ENCODE measurements at regions not wholly inside any gene's neighbourhood (a gene's known extent, or its start where the extent isn't known, plus 50 kb on each side); places are given as distances from the start of the nearest gene placed in this dataset.
A peak's percentile ranks its signal among the peaks of the same experiment; 100 is the strongest.

GRCh38 chr6:165077876-165078275 is 231.5 kb downstream of the C6orf118 start:
- DNase-seq, result no peak

DNA sequence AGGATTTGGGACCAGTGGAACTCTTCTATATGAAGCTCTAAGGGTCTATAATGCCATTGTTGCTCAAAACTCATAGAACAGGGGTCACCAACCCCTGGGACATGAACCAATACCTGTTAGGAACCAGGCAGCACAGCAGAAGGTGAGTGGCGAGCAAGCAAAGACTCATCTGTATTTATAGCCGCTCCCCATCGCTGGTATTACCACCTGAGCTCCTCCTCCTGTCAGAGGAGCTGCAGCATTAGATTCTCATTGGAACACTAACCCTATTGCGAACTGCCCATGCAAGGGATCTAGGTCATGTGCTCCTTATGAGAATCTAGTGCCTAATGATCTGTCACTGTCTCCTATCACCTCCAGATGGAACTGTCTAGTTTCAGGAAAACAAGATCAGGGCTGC is 237.5 kb downstream of the C6orf118 start:
- no peak for DNase-seq

DNA sequence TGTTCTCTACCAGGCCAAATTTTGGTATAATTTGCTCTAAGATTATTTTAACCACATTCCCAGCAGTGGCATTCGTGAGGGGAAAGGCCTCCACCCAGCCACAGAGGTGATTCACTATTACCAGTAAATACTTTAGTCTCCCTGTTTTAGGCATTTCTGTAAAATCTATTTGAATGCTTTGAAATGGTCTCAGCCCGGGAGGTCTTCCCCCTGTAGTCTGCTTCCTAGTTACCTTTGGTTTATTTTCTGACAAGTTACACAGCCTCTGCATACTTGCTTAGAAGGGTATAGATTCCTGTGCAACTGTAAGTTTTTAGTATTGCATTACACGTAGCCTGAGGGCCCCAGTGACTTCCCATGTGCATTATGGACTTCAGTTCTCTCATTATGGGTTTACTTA is 248.7 kb downstream of the C6orf118 start:
- no peak for DNase-seq

DNA sequence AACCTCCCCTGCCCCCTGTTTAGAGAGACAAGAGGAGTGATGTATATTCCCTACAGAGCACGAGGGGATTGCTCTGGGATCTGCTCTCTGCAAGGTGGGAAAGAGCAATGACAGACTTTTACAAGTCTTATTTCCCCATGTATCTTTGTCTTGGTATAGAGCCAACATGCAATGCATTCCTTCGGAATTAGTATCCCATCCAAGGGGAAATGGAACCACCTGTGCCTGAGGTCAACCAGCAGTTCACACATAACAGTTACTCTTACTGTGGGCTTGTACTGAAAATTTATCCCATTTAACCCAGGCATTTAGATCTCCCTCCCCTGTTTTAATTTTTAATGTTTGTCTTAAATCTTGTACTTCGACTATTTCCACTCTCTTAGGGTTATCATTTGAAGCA is 250.4 kb downstream of the C6orf118 start:
- no peak for DNase-seq

DNA sequence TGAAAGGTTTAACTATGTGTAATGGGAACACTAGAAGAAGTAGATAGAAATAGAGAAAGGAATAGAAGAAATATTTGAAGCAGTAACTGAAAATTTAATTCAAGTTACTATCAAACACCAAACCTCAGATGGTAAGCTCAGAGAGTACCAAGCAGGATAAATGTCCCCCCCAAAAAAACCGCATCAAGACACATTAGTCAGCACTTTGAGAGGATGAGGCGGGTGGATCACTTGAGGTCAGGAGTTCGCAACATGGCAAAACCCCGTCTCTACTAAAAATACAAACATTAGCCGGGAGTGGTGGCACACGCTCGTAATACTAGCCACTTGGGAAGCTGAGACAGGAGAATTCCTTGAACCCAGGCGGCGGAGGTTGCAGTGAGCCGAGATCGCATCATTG is 253.1 kb downstream of the C6orf118 start:
- DNase-seq, result no peak

- no peak for DNase-seq
These were observed 254.2 kb downstream of the C6orf118 start for GRCh38 chr6:165055231-165055630.

GRCh38 chr6:165052561-165053480 is 256.6 kb downstream of the C6orf118 start:
- DNase-seq, result no peak

DNA sequence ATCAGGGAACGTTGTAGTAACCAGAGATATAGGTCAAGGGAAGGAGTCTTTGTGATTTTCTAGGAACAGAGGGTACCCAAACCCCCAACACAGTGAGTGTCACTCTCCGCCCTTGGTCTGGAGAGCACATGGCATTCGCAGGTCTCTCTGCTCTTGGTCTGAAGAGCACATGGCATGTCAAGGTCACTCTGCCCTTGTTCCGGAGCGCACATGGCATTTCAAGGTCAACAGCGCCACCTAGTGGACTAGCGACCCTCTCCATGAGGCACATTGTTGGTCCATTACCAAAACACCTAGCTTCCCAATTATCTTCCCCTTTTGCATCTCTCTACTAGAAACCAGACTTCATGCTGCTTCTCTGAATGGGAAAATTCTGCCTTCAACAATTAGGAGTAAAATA is 260.0 kb downstream of the C6orf118 start:
- DNase-seq, result peak in 2 of 3 experiments; percentile 17 to 57

- no peak for DNase-seq
These were observed 261.5 kb downstream of the C6orf118 start for GRCh38 chr6:165047952-165048351.

DNA sequence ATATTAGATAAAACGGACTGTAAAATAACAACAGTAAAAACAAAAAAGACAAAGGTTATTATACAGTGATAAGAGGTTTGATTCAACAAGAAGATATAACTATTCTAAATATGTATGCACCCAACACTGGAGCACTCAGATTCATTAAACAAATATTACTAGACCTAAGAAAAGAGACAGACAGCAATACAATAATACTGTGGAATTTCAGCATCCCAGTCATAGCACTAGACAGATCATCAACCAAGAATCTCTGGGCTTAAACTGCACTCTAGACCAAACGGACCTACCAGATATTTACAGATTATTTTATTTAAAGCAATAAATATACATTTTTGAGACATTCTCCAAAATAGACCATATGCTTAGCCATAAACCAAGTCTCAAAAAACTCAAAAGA is 263.8 kb downstream of the C6orf118 start:
- no peak for DNase-seq

GRCh38 chr6:165042912-165043311 is 266.5 kb downstream of the C6orf118 start:
- DNase-seq, result no peak

DNA sequence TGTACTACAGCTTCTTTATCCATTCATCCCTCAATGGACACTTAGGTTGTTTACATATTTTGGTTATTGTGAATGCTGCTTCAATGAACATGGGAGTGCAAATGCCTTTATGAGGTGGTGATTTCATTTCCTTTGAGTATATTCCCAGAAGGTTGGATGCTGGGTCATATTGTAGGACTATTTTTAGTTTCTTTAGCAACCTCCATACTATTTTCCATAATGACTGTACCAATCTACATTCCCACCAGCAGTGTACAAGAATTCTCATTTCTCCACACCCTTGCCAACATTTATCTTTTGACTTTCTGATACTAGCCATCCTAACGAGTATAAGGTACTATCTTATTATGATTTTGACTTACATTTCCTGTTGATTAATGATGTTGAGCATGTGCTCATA is 269.0 kb downstream of the C6orf118 start:
- no peak for DNase-seq

- no peak for DNase-seq
These were observed 275.1 kb downstream of the C6orf118 start for GRCh38 chr6:165034271-165034741.

DNA sequence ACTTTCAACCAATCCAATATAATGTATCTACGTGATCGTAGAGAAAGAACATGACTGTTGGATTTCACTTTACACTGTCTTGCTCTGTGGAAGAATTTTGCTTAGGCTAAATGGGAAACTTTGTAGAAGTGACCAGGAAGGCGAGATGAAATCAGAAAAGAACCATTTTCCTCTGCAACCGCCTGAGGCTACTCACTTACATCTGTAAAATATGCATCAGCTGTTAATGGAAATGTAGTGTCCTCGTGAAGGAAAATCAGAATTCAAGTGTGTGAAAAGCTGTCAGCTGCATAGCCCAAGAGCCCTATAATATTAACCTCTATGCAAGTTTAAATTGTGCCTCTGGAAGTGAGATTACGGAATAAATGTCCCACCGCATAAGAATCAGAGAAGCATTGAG is 277.9 kb downstream of the C6orf118 start:
- DNase-seq, result no peak

DNA sequence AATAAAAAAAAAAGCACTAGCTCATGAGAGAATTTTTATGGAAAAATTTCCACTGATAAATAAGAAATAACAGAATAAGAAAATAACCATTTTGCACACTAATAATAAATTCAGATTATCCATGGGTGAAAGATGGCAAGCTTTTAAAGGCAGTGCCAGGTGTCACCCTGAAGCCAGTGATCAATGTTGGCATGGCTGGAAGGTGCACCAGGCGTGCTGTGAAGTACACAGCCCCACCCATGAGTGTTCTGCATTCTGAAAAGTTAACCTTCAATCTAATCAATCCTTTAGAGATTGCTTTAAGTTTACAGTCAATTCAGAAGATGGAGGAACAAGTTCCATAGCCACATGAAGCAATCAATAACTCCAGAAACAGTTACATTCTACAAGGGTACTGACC is 284.4 kb downstream of the C6orf118 start:
- DNase-seq, result no peak

GRCh38 chr6:165019681-165020080 is 289.7 kb downstream of the C6orf118 start:
- no peak for DNase-seq

DNA sequence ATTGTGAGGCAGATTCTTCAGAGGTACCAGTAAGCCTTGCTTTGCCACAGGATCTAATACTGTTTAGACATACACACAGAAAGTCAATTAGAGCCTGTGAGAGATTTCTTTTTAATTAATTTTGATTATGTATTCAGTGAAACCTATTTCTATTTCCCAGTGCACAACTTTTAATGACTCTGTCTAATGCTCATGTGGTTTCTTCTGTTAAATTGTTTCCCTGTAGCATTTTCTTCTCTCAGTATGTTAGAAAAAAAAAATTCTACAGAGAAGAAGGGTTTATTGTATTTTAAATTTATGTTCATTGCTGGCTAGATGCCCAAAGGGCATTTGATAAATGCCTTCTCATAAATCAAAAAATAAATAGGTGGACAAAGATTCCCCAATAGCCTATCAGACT is 293.7 kb downstream of the C6orf118 start:
- DNase-seq, result peak in 1 of 3 experiments; percentile 10

DNA sequence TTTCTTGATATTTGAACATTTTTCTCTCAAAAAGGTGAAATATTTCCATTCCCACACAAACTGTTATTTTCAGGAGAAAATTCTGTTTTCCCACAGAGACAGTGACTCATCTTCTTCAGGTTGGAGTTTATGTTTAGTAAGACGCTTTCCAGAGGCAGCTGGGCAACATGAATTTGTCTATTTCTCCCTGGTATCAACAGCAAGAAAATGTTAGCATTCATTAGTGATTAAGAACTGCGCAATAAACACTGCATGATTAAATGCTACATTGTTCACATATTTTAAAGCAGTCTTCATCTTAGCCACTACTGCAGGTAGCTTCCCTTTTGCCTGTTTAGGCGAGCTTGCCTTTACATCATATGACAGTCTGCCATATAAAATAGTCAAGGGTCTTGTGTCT is 295.7 kb downstream of the C6orf118 start:
- no peak for DNase-seq

DNA sequence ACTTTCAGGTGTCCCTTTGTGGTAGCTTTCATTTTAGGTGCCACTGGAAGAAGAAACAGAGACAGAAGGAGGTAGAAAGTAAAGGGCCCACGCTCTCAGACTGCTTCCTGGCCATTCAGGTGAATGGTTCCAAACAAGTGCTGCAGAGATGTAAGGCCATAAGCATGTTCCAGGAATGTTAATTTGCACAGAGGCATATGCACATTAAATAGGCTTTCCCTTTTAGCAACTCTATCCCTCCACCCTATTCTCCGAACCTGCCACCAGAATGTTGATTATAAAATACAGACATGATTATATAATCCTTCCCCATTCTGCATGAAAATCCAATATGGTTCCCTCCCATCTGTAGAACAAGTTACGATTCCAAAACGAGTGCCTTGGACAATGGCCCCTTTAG is 297.2 kb downstream of the C6orf118 start:
- DNase-seq, result peak in 1 of 3 experiments; percentile 10

GRCh38 chr6:165010556-165011535 is 298.6 kb downstream of the C6orf118 start:
- DNase-seq, result no peak

- DNase-seq, result no peak
These were observed 300.4 kb downstream of the C6orf118 start for GRCh38 chr6:165008971-165009370.

DNA sequence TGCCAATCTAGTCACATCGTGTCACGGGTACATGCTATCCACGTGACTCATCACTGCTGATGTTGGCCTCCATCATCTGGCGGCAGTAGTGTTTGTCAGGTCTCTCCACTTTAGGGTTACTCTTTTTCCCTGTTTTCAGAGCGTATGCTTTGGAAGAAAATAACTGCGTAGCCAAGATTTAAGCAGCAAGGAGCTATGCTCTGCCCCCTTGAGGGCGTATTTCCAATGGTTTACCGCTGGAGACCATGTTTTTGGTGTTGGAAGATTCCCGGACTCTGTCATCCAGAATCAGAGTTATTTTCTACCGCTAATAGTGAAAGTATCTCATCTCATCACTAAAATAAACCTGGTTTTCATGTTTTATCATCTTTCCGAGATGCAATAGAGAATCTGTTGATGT is 306.5 kb downstream of the C6orf118 start:
- DNase-seq, result no peak

- no peak for DNase-seq
These were observed 307.0 kb downstream of the C6orf118 start for GRCh38 chr6:165002358-165002757.
